ENCODE measurements at regions not wholly inside any gene's neighbourhood (a gene's known extent, or its start where the extent isn't known, plus 50 kb on each side); places are given as distances from the start of the nearest gene placed in this dataset.

DNA sequence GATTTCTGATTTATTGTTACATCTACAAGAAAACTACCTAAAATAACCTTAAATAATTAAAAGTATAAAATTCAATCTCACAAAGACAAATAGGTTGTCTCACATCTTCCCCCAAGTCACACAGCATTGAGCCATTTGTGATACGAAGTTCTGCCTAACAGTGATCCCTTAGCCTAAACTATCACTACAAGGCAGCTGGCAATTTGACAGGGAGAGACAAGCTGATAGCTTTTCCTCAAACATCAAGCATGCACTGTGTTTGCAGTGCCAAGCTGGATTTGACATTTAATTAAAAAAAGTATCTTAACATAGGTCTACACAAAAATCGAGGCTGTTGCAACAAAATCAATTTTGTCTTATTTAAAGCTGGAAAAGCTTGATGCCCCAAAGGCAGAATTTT, 464.7 kb upstream of the TRAM1L1 start:
- no peak overlapping the region for H3K27ac ChIP-seq (ENCODE audit: low read length)
- H4K20me1 ChIP-seq (ENCODE audit: insufficient read depth): no peaks in the 10 kb centered on the region
- TF ChIP-seq MXI1 (conservative IDR thresholded peaks at IDR 0.05; ENCODE audit: poor library complexity, severe bottlenecking) (no peak), REST (IDR thresholded peaks at IDR 0.05; ENCODE audit: borderline replicate concordance) (no peak), SMC3 (conservative IDR thresholded peaks at IDR 0.05; ENCODE audit: poor library complexity) (no peak), TAF1 (IDR thresholded peaks at IDR 0.05; ENCODE audit: low read depth) (no peak), CTCF (IDR thresholded peaks at IDR 0.05; ENCODE audit: poor library complexity, severe bottlenecking) (no peak), EZH2 (IDR thresholded peaks at IDR 0.05; ENCODE audit: borderline replicate concordance, insufficient read depth, low read length, poor library complexity, severe bottlenecking) (no peak), RAD21 (conservative IDR thresholded peaks at IDR 0.05) (no peak), EP300 (conservative IDR thresholded peaks at IDR 0.05; ENCODE audit: poor library complexity, severe bottlenecking) (no peak), POLR2AphosphoS5 (IDR thresholded peaks at IDR 0.05) (no peak)
- H3K4me3 ChIP-seq (ENCODE audit: low read length): no peak overlapping the region
- H3K9me2 ChIP-seq (ENCODE audit: insufficient read depth, low read length): no peaks in the 10 kb centered on the region
- H3K79me2 ChIP-seq (replicated peaks; ENCODE audit: insufficient read depth, low read length): no peaks in the 10 kb centered on the region
- no peak overlapping the region for H3K4me2 ChIP-seq (ENCODE audit: low read length)
- no peaks in the 10 kb centered on the region for H3F3A ChIP-seq (ENCODE audit: insufficient read depth, low read length, poor library complexity, severe bottlenecking)
- no peaks in the 10 kb centered on the region for H3K36me3 ChIP-seq (ENCODE audit: insufficient read depth, low read length)
- H3K9ac ChIP-seq (ENCODE audit: low read length): no peak overlapping the region
- no peak overlapping the region for H2AFZ ChIP-seq (ENCODE audit: low read depth, low read length)
- H3K27me3 ChIP-seq (ENCODE audit: insufficient read depth, low read depth, low read length): no peaks in the 10 kb centered on the region
- H3K9me3 ChIP-seq (ENCODE audit: low read length): no peaks in the 10 kb centered on the region

GRCh38 chr4:117560329-117560728, 474.0 kb upstream of the NDST3 start:
- H3K4me2 ChIP-seq (ENCODE audit: low read length): no peak overlapping the region
- no peaks in the 10 kb centered on the region for H4K20me1 ChIP-seq (ENCODE audit: insufficient read depth)
- H3K4me3 ChIP-seq (ENCODE audit: low read length): no peak overlapping the region
- H3K9ac ChIP-seq (ENCODE audit: low read length): no peak overlapping the region
- no peaks in the 10 kb centered on the region for H3K9me3 ChIP-seq (ENCODE audit: low read length)
- H3K79me2 ChIP-seq (replicated peaks; ENCODE audit: insufficient read depth, low read length): no peaks in the 10 kb centered on the region
- H3K27me3 ChIP-seq (ENCODE audit: insufficient read depth, low read depth, low read length): no peaks in the 10 kb centered on the region
- no peak overlapping the region for H3K27ac ChIP-seq (ENCODE audit: low read length)
- no peaks in the 10 kb centered on the region for H3F3A ChIP-seq (ENCODE audit: insufficient read depth, low read length, poor library complexity, severe bottlenecking)
- no peak overlapping the region for H2AFZ ChIP-seq (ENCODE audit: low read depth, low read length)
- no peaks in the 10 kb centered on the region for H3K9me2 ChIP-seq (ENCODE audit: insufficient read depth, low read length)
- no peaks in the 10 kb centered on the region for H3K36me3 ChIP-seq (ENCODE audit: insufficient read depth, low read length)
- TF ChIP-seq CTCF (IDR thresholded peaks at IDR 0.05; ENCODE audit: poor library complexity, severe bottlenecking) (peak; percentile 41), TAF1 (IDR thresholded peaks at IDR 0.05; ENCODE audit: low read depth) (no peak), EZH2 (IDR thresholded peaks at IDR 0.05; ENCODE audit: borderline replicate concordance, insufficient read depth, low read length, poor library complexity, severe bottlenecking) (no peak), SMC3 (conservative IDR thresholded peaks at IDR 0.05; ENCODE audit: poor library complexity) (peak; percentile 37), REST (IDR thresholded peaks at IDR 0.05; ENCODE audit: borderline replicate concordance) (no peak), RAD21 (conservative IDR thresholded peaks at IDR 0.05) (peak; percentile 51)
